ENCODE measurements at regions not wholly inside any gene's neighbourhood (a gene's known extent, or its start where the extent isn't known, plus 50 kb on each side); places are given as distances from the start of the nearest gene placed in this dataset.

DNA sequence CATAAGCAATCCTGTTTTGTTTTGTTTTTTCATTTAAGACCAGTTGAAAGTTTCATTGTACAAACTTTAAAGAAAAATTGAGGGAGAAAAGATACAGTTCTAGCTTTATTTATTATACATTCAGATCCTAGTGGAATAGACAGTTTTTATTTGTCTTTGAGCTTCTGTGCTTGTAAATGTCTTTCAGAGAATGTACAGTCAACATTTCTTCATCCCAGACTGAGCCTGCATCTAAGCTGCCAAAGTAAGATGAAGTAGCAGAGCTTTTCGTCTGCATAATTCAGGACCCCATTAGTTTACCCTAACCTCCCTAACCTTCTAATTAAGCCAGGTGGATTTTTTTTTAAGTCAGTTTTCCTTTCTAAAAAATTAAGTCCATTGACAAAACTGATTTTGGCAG is 516.7 kb upstream of the HTR2A start:
- TF ChIP-seq EZH2phosphoT487 (IDR thresholded peaks at IDR 0.05; ENCODE audit: low read depth, severe bottlenecking, unreplicated experiment): no peak
- TF ChIP-seq, protein P1, sequence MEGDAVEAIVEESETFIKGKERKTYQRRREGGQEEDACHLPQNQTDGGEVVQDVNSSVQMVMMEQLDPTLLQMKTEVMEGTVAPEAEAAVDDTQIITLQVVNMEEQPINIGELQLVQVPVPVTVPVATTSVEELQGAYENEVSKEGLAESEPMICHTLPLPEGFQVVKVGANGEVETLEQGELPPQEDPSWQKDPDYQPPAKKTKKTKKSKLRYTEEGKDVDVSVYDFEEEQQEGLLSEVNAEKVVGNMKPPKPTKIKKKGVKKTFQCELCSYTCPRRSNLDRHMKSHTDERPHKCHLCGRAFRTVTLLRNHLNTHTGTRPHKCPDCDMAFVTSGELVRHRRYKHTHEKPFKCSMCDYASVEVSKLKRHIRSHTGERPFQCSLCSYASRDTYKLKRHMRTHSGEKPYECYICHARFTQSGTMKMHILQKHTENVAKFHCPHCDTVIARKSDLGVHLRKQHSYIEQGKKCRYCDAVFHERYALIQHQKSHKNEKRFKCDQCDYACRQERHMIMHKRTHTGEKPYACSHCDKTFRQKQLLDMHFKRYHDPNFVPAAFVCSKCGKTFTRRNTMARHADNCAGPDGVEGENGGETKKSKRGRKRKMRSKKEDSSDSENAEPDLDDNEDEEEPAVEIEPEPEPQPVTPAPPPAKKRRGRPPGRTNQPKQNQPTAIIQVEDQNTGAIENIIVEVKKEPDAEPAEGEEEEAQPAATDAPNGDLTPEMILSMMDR (IDR thresholded peaks at IDR 0.05; ENCODE audit: poor library complexity): no peak
- TF ChIP-seq EZH2 (IDR thresholded peaks at IDR 0.05; ENCODE audit: borderline replicate concordance): no peak

All from hepatocyte (in vitro differentiated cells).